ENCODE measurements at regions not wholly inside any gene's neighbourhood (a gene's known extent, or its start where the extent isn't known, plus 50 kb on each side); places are given as distances from the start of the nearest gene placed in this dataset.

- DNase-seq = no peak
These were observed 1000.9 kb upstream of the ADGRB3 start for GRCh38 chr6:67634199-67634598.

GRCh38 chr6:67633058-67633457, 1002.0 kb upstream of the ADGRB3 start:
- DNase-seq = no peak

- no peak for DNase-seq
These were observed 1004.9 kb upstream of the ADGRB3 start for GRCh38 chr6:67630146-67630545.

GRCh38 chr6:67629258-67629657, 1005.8 kb upstream of the ADGRB3 start:
- DNase-seq = no peak

GRCh38 chr6:67615796-67616195, 1019.3 kb upstream of the ADGRB3 start:
- DNase-seq = no peak

GRCh38 chr6:67608099-67608749, 1026.9 kb upstream of the ADGRB3 start:
- no peak for DNase-seq

- no peak for DNase-seq
These were observed 1027.9 kb upstream of the ADGRB3 start for GRCh38 chr6:67606906-67607828.

GRCh38 chr6:67594366-67594765, 1040.7 kb upstream of the ADGRB3 start:
- DNase-seq = no peak

- DNase-seq = no peak
These were observed 1041.8 kb upstream of the ADGRB3 start for GRCh38 chr6:67593247-67593646.

- no peak for DNase-seq
These were observed 1043.2 kb upstream of the ADGRB3 start for GRCh38 chr6:67591910-67592309.

GRCh38 chr6:67567842-67568241, 1067.2 kb upstream of the ADGRB3 start:
- DNase-seq = no peak

GRCh38 chr6:67563671-67564070, 1071.4 kb upstream of the ADGRB3 start:
- no peak for DNase-seq

- DNase-seq = no peak
These were observed 1075.0 kb upstream of the ADGRB3 start for GRCh38 chr6:67560068-67560467.

- no peak for DNase-seq
These were observed 1076.1 kb upstream of the ADGRB3 start for GRCh38 chr6:67558985-67559384.

- DNase-seq = no peak
These were observed 1090.1 kb upstream of the ADGRB3 start for GRCh38 chr6:67544851-67545452.

- DNase-seq = no peak
These were observed 1093.5 kb upstream of the ADGRB3 start for GRCh38 chr6:67541586-67541985.

GRCh38 chr6:67538032-67538431, 1097.0 kb upstream of the ADGRB3 start:
- DNase-seq = no peak

- DNase-seq = no peak
These were observed 1099.1 kb upstream of the ADGRB3 start for GRCh38 chr6:67535946-67536345.

GRCh38 chr6:67506352-67506751, 1128.7 kb upstream of the ADGRB3 start:
- DNase-seq = no peak

GRCh38 chr6:67501755-67502154, 1133.3 kb upstream of the ADGRB3 start:
- no peak for DNase-seq

GRCh38 chr6:67497749-67498148, 1137.3 kb upstream of the ADGRB3 start:
- DNase-seq = no peak

GRCh38 chr6:67496191-67496590, 1138.9 kb upstream of the ADGRB3 start:
- DNase-seq = no peak

GRCh38 chr6:67493682-67494081, 1141.4 kb upstream of the ADGRB3 start:
- no peak for DNase-seq

GRCh38 chr6:67475700-67476099, 1159.4 kb upstream of the ADGRB3 start:
- DNase-seq = no peak

All from activated effector memory CD4-positive, alpha-beta T cell treated with anti-CD3 and anti-CD28 coated beads, Interleukin-2, amount 50 U/mL, for 16 hours (primary cell).